Spleen (tissue), 7 donors: ENCODE measurements at regions not wholly inside any gene's neighbourhood (a gene's known extent, or its start where the extent isn't known, plus 50 kb on each side); places are given as distances from the start of the nearest gene placed in this dataset.

Source experiments
- POLR2AphosphoS5 ChIP-seq, 3 donors: sonication (generic); formaldehyde crosslinking; IDR thresholded peaks; one replicate each; pipeline ENCODE4 v1.5.1; 2017; ENCODE audit warnings: antibody characterized with exemption in 3 of 3
- TF ChIP-seq, protein P1 (sequence below), 11 experiments: fragments of 200-600 bp in 7 of 11; fragments of 450-650 bp in 4 of 11; sonication (generic) in 4 of 11; IDR thresholded peaks in 8 of 11; conservative IDR thresholded peaks in 3 of 11; 1 replicate in 7 of 11; 2 replicates in 4 of 11; pipeline versions ENCODE4 v1.4.0 to v1.8.0; 2016 to 2021; ENCODE audit warnings: antibody characterized with exemption in 11 of 11, inconsistent platforms in 4 of 11, mild to moderate bottlenecking in 1 of 11
- donor health status: DM: no; HTN: no; CAD: no; lungs with moderate emphysema.
- donor health status: DM: no; HTN: no; CAD: no.
- donor health status: DM: no; HTN: no; CAD: no.

- no peak for TF ChIP-seq POLR2AphosphoS5 (IDR thresholded peaks at IDR 0.05)
- TF ChIP-seq, protein P1, sequence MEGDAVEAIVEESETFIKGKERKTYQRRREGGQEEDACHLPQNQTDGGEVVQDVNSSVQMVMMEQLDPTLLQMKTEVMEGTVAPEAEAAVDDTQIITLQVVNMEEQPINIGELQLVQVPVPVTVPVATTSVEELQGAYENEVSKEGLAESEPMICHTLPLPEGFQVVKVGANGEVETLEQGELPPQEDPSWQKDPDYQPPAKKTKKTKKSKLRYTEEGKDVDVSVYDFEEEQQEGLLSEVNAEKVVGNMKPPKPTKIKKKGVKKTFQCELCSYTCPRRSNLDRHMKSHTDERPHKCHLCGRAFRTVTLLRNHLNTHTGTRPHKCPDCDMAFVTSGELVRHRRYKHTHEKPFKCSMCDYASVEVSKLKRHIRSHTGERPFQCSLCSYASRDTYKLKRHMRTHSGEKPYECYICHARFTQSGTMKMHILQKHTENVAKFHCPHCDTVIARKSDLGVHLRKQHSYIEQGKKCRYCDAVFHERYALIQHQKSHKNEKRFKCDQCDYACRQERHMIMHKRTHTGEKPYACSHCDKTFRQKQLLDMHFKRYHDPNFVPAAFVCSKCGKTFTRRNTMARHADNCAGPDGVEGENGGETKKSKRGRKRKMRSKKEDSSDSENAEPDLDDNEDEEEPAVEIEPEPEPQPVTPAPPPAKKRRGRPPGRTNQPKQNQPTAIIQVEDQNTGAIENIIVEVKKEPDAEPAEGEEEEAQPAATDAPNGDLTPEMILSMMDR (IDR thresholded peaks at IDR 0.05 in 8 of 11, conservative IDR thresholded peaks at IDR 0.05 in 3 of 11), result no peak
These were observed 164.4 kb upstream of the TOPAZ1 start for GRCh38 chr3:44077267-44077666.
